Hepatocyte (in vitro differentiated cells): ENCODE measurements at regions not wholly inside any gene's neighbourhood (a gene's known extent, or its start where the extent isn't known, plus 50 kb on each side); places are given as distances from the start of the nearest gene placed in this dataset.

ENCODE experiments used
- DNase-seq: peaks from one replicate; pipeline ENCODE4 v3.0.0-alpha.2; 2016; ENCODE audit warnings: low spot score
- H2AFZ ChIP-seq: fragments of 200-600 bp; sonication (generic); 2 replicates; pipeline ENCODE4 v1.6.0; 2016; ENCODE audit warnings: antibody characterized with exemption, mild to moderate bottlenecking
- H3K27ac ChIP-seq: fragments of 200-600 bp; sonication (generic); 2 replicates; pipeline ENCODE4 v1.5.1; 2016; ENCODE audit warnings: mild to moderate bottlenecking
- H3K27me3 ChIP-seq: fragments of 200-600 bp; sonication (generic); 2 replicates; pipeline ENCODE4 v1.6.1; 2016
- H3K36me3 ChIP-seq: fragments of 200-600 bp; sonication (generic); replicated peaks from 2 replicates; pipeline ENCODE4 v1.5.1; 2016; ENCODE audit warnings: low read depth; ENCODE audit not compliant: insufficient read depth
- H3K4me1 ChIP-seq: fragments of 200-600 bp; sonication (generic); 2 replicates; pipeline ENCODE4 v1.5.1; 2016; ENCODE audit warnings: mild to moderate bottlenecking, moderate library complexity; ENCODE audit not compliant: insufficient read depth
- H3K4me2 ChIP-seq: fragments of 200-600 bp; sonication (generic); 2 replicates; pipeline ENCODE4 v1.6.0; 2016
- H3K4me3 ChIP-seq: fragments of 200-600 bp; sonication (generic); 2 replicates; pipeline ENCODE4 v1.5.1; 2016; ENCODE audit warnings: mild to moderate bottlenecking
- H3K79me2 ChIP-seq: fragments of 200-600 bp; sonication (generic); 2 replicates; pipeline ENCODE4 v1.6.0; 2017; ENCODE audit warnings: mild to moderate bottlenecking
- H3K9me2 ChIP-seq: fragments of 200-600 bp; sonication (generic); replicated peaks from 2 replicates; pipeline ENCODE4 v1.6.0; 2017; ENCODE audit warnings: mild to moderate bottlenecking; ENCODE audit not compliant: insufficient read depth
- H3K9me3 ChIP-seq: fragments of 200-600 bp; sonication (generic); 2 replicates; pipeline ENCODE4 v1.5.1; 2016; ENCODE audit warnings: low read depth, mild to moderate bottlenecking
- H4K20me1 ChIP-seq: fragments of 200-600 bp; sonication (generic); 2 replicates; pipeline ENCODE4 v1.6.0; 2016; ENCODE audit warnings: mild to moderate bottlenecking; ENCODE audit not compliant: insufficient read depth, poor library complexity, severe bottlenecking
- EZH2 ChIP-seq: fragments of 200-600 bp; sonication (generic); IDR thresholded peaks from 2 replicates; pipeline ENCODE4 v1.6.1; 2016; ENCODE audit warnings: antibody characterized with exemption, mild to moderate bottlenecking, borderline replicate concordance
- EZH2phosphoT487 ChIP-seq: fragments of 200-600 bp; sonication (generic); IDR thresholded peaks from one replicate; pipeline ENCODE4 v1.6.1; 2018; ENCODE audit warnings: antibody characterized with exemption, mild to moderate bottlenecking, low read depth, moderate library complexity; ENCODE audit not compliant: unreplicated experiment, severe bottlenecking
- WGBS: methylation state at CpG from one replicate; pipeline ENCODE4 v1.1.6; 2016; ENCODE audit warnings: low lambda C conversion rate; ENCODE audit errors: missing lambda C conversion rate; 5-methylcytosine and 5-hydroxymethylcytosine counted together
- TF ChIP-seq, protein P1 (sequence below): fragments of 200-600 bp; sonication (generic); IDR thresholded peaks from 2 replicates; pipeline ENCODE4 v1.5.1; 2016; ENCODE audit warnings: antibody characterized with exemption, mild to moderate bottlenecking; ENCODE audit not compliant: poor library complexity

- H3K9me2 ChIP-seq: no peaks in the 10 kb centered on the region
- 92% methylated on average over 5 of the region's 5 CpGs for WGBS
- no peak overlapping the region for H3K4me3 ChIP-seq
- H3K27ac ChIP-seq: no peak overlapping the region
- no peaks in the 10 kb centered on the region for H4K20me1 ChIP-seq
- no peak for DNase-seq
- no peak overlapping the region for H2AFZ ChIP-seq
- TF ChIP-seq EZH2phosphoT487 (no peak), EZH2 (no peak)
- TF ChIP-seq, protein P1, sequence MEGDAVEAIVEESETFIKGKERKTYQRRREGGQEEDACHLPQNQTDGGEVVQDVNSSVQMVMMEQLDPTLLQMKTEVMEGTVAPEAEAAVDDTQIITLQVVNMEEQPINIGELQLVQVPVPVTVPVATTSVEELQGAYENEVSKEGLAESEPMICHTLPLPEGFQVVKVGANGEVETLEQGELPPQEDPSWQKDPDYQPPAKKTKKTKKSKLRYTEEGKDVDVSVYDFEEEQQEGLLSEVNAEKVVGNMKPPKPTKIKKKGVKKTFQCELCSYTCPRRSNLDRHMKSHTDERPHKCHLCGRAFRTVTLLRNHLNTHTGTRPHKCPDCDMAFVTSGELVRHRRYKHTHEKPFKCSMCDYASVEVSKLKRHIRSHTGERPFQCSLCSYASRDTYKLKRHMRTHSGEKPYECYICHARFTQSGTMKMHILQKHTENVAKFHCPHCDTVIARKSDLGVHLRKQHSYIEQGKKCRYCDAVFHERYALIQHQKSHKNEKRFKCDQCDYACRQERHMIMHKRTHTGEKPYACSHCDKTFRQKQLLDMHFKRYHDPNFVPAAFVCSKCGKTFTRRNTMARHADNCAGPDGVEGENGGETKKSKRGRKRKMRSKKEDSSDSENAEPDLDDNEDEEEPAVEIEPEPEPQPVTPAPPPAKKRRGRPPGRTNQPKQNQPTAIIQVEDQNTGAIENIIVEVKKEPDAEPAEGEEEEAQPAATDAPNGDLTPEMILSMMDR: no peak
- no peaks in the 10 kb centered on the region for H3K79me2 ChIP-seq
- H3K36me3 ChIP-seq: no peaks in the 10 kb centered on the region
- no peaks in the 10 kb centered on the region for H3K9me3 ChIP-seq
- no peak overlapping the region for H3K4me2 ChIP-seq
- H3K27me3 ChIP-seq: no peaks in the 10 kb centered on the region
- no peaks in the 10 kb centered on the region for H3K4me1 ChIP-seq
Observed at GRCh38 chr6:114588726-114589125, 245.9 kb upstream of the HS3ST5 start.

GRCh38 chr6:114586298-114586697, 243.5 kb upstream of the HS3ST5 start:
- Histone ChIP-seq H3K9me3 (no peaks in the 10 kb centered on the region), H3K4me1 (no peaks in the 10 kb centered on the region), H3K4me2 (no peak overlapping the region), H3K4me3 (no peak overlapping the region), H3K36me3 (no peaks in the 10 kb centered on the region), H3K9me2 (no peaks in the 10 kb centered on the region), H4K20me1 (no peaks in the 10 kb centered on the region), H3K27me3 (no peaks in the 10 kb centered on the region), H2AFZ (no peak overlapping the region), H3K27ac (no peak overlapping the region), H3K79me2 (no peaks in the 10 kb centered on the region)
- 76% methylated on average over 2 of the region's 2 CpGs for WGBS
- TF ChIP-seq EZH2 (no peak), EZH2phosphoT487 (no peak)
- TF ChIP-seq, protein P1: no peak
- no peak for DNase-seq

DNA sequence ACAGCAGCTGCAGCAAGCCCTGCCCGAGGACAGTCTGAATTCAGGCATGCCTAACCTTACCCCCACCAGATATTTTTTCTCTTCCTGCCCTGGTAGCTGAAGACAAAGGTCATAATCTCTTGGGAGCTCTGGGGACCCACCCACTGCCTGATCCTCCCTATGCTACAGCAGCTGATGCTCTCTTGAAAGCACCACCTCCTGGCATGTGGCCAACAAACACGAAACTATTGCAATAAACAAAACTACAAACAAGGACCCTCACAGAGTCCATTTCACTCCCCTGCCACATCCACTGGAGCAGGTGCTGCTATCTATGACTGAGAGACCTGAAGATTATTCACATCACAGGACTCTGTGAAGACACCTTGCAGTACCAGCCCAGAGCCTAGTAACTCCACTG, 238.5 kb upstream of the HS3ST5 start:
- Histone ChIP-seq H3K27me3 (no peaks in the 10 kb centered on the region), H3K9me2 (no peaks in the 10 kb centered on the region), H3K9me3 (no peaks in the 10 kb centered on the region), H3K4me3 (no peak overlapping the region), H3K4me1 (no peaks in the 10 kb centered on the region), H3K4me2 (no peak overlapping the region), H2AFZ (no peak overlapping the region), H3K36me3 (no peaks in the 10 kb centered on the region), H4K20me1 (no peaks in the 10 kb centered on the region), H3K27ac (no peak overlapping the region), H3K79me2 (no peaks in the 10 kb centered on the region)
- 74% methylated on average over 2 of the region's 2 CpGs for WGBS
- TF ChIP-seq EZH2phosphoT487 (no peak), EZH2 (no peak)
- TF ChIP-seq, protein P1: no peak
- DNase-seq: no peak

DNA sequence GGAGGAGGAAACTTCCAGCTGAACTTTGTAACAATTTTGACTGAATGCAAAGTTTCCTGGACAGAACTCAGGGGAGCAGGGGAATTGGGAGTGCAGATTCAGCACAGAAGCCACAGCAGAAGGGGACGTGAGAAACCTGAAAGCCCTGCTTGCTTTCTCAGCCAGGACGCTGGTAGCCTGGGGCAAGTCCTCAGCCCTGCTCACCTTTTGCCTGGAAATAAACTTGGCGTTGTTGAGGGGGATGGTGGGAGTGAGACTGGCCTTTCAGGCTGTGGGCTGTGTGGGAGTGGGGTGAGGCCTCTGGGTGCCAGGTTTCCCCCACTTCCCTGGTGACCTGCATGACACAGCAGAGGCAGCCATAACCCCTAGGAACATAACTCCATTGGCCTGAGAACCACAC, 238.1 kb upstream of the HS3ST5 start:
- Histone ChIP-seq H3K4me1 (no peaks in the 10 kb centered on the region), H2AFZ (no peak overlapping the region), H3K4me3 (no peak overlapping the region), H3K9me3 (no peaks in the 10 kb centered on the region), H3K36me3 (no peaks in the 10 kb centered on the region), H4K20me1 (no peaks in the 10 kb centered on the region), H3K27me3 (no peaks in the 10 kb centered on the region), H3K9me2 (no peaks in the 10 kb centered on the region), H3K79me2 (no peaks in the 10 kb centered on the region), H3K27ac (no peak overlapping the region), H3K4me2 (no peak overlapping the region)
- 71% methylated on average over 3 of the region's 3 CpGs for WGBS
- TF ChIP-seq EZH2 (no peak), EZH2phosphoT487 (no peak)
- TF ChIP-seq, protein P1: no peak
- no peak for DNase-seq
